Neural progenitor cell (in vitro differentiated cells): ENCODE measurements at regions not wholly inside any gene's neighbourhood (a gene's known extent, or its start where the extent isn't known, plus 50 kb on each side); places are given as distances from the start of the nearest gene placed in this dataset.

Experiments
- DNase-seq: peaks from one replicate; pipeline ENCODE4 v3.0.0-alpha.2; 2016; ENCODE audit warnings: low spot score
- H2AFZ ChIP-seq: fragments of 200-600 bp; sonication (generic); replicated peaks from 2 replicates; pipeline ENCODE4 v1.6.1; 2016; ENCODE audit warnings: antibody characterized with exemption
- H3F3A ChIP-seq: fragments of 200-600 bp; sonication (generic); 2 replicates; pipeline ENCODE4 v1.6.1; 2016; ENCODE audit warnings: antibody characterized with exemption, low read depth
- H3K27ac ChIP-seq: fragments of 200-600 bp; sonication (generic); 2 replicates; pipeline ENCODE4 v1.5.1; 2016; ENCODE audit warnings: mild to moderate bottlenecking
- H3K27me3 ChIP-seq: fragments of 200-600 bp; sonication (generic); 2 replicates; pipeline ENCODE4 v1.6.1; 2016; ENCODE audit warnings: mild to moderate bottlenecking, moderate library complexity
- H3K36me3 ChIP-seq: fragments of 200-600 bp; sonication (generic); 2 replicates; pipeline ENCODE4 v1.5.1; 2016
- H3K4me1 ChIP-seq: fragments of 200-600 bp; sonication (generic); 2 replicates; pipeline ENCODE4 v1.6.1; 2016; ENCODE audit warnings: mixed run types
- H3K4me2 ChIP-seq: fragments of 200-600 bp; sonication (generic); 2 replicates; pipeline ENCODE4 v1.6.1; 2016
- H3K4me3 ChIP-seq: fragments of 200-600 bp; sonication (generic); 2 replicates; pipeline ENCODE4 v1.5.1; 2016
- H3K79me2 ChIP-seq: fragments of 200-600 bp; sonication (generic); 2 replicates; pipeline ENCODE4 v1.6.1; 2016; ENCODE audit warnings: low read depth
- H3K9ac ChIP-seq: fragments of 200-600 bp; sonication (generic); 2 replicates; pipeline ENCODE4 v1.6.1; 2016
- H3K9me3 ChIP-seq: fragments of 200-600 bp; sonication (generic); 2 replicates; pipeline ENCODE4 v1.5.1; 2016; ENCODE audit warnings: low read depth
- H4K20me1 ChIP-seq: fragments of 200-600 bp; sonication (generic); 2 replicates; pipeline ENCODE4 v1.6.1; 2016; ENCODE audit warnings: low read depth
- H3K27ac Mint-ChIP-seq: 3 replicates; pipeline ENCODE4 v1.8.0; 2021; ENCODE audit warnings: mixed read lengths
- H3K27me3 Mint-ChIP-seq: 2 replicates; pipeline ENCODE4 v1.8.0; 2022; ENCODE audit warnings: low read depth, mild to moderate bottlenecking, inconsistent platforms, moderate library complexity, mixed read lengths; ENCODE audit not compliant: insufficient read depth
- H3K36me3 Mint-ChIP-seq: 3 replicates; pipeline ENCODE4 v1.8.0; 2021; ENCODE audit warnings: mixed read lengths
- H3K4me1 Mint-ChIP-seq: 3 replicates; pipeline ENCODE4 v1.8.0; 2021; ENCODE audit warnings: mixed read lengths
- H3K4me3 Mint-ChIP-seq: 3 replicates; pipeline ENCODE4 v1.8.0; 2021; ENCODE audit warnings: mild to moderate bottlenecking, moderate library complexity, mixed read lengths
- H3K9me3 Mint-ChIP-seq: 3 replicates; pipeline ENCODE4 v1.8.0; 2020; ENCODE audit warnings: mixed read lengths
- EZH2 ChIP-seq: fragments of 200-600 bp; sonication (generic); IDR thresholded peaks from 2 replicates; pipeline ENCODE4 v1.6.1; 2017; ENCODE audit warnings: antibody characterized with exemption, mild to moderate bottlenecking, moderate library complexity
- EZH2phosphoT487 ChIP-seq: fragments of 200-600 bp; sonication (generic); IDR thresholded peaks from 2 replicates; pipeline ENCODE4 v1.6.1; 2017; ENCODE audit warnings: antibody characterized with exemption
- TF ChIP-seq, protein P1 (sequence below): fragments of 200-600 bp; sonication (generic); IDR thresholded peaks from 2 replicates; pipeline ENCODE4 v1.5.1; 2017; ENCODE audit warnings: antibody characterized with exemption, mild to moderate bottlenecking

DNA sequence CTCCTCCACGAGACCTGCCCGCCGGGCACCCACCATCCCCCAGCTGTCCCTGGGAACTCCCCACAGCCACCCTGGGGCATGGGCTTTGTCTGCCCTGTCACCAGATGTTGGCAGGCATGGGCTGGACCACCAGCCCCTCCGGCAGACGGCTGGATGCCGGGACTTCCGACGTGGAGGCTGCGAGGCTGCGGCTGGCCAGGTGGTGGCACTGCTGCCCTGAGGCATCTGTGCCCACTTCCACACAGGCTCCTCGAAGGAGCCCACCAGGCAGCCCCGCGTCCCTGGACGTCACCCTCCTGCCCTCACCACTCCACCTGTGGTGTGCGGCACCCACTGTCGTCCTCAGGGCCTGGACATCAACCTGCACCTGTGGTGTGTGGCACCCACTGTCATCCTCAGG is 319.9 kb upstream of the SALL3 start:
- Histone ChIP-seq H3K27me3 (no peaks in the 10 kb centered on the region), H3K27ac (no peak overlapping the region), H3F3A (no peaks in the 10 kb centered on the region), H2AFZ (no peak overlapping the region), H3K4me3 (no peak overlapping the region), H3K36me3 (no peaks in the 10 kb centered on the region), H3K9me3 (no peaks in the 10 kb centered on the region), H4K20me1 (no peaks in the 10 kb centered on the region), H3K4me2 (no peak overlapping the region), H3K79me2 (no peaks in the 10 kb centered on the region), H3K9ac (no peak overlapping the region), H3K4me1 (no peaks in the 10 kb centered on the region)
- H3K9me3 Mint-ChIP-seq = peaks cover 31% of the 10 kb centered on the region
- DNase-seq = peak; percentile 67
- peaks cover 1% of the 10 kb centered on the region for H3K36me3 Mint-ChIP-seq
- TF ChIP-seq, protein P1, sequence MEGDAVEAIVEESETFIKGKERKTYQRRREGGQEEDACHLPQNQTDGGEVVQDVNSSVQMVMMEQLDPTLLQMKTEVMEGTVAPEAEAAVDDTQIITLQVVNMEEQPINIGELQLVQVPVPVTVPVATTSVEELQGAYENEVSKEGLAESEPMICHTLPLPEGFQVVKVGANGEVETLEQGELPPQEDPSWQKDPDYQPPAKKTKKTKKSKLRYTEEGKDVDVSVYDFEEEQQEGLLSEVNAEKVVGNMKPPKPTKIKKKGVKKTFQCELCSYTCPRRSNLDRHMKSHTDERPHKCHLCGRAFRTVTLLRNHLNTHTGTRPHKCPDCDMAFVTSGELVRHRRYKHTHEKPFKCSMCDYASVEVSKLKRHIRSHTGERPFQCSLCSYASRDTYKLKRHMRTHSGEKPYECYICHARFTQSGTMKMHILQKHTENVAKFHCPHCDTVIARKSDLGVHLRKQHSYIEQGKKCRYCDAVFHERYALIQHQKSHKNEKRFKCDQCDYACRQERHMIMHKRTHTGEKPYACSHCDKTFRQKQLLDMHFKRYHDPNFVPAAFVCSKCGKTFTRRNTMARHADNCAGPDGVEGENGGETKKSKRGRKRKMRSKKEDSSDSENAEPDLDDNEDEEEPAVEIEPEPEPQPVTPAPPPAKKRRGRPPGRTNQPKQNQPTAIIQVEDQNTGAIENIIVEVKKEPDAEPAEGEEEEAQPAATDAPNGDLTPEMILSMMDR = peak; percentile 75
- TF ChIP-seq EZH2phosphoT487 = no peak
- TF ChIP-seq EZH2 = no peak
- H3K4me1 Mint-ChIP-seq = no peaks in the 10 kb centered on the region
- no peak overlapping the region for H3K27ac Mint-ChIP-seq
- peaks cover 12% of the 10 kb centered on the region for H3K27me3 Mint-ChIP-seq
- no peak overlapping the region for H3K4me3 Mint-ChIP-seq

DNA sequence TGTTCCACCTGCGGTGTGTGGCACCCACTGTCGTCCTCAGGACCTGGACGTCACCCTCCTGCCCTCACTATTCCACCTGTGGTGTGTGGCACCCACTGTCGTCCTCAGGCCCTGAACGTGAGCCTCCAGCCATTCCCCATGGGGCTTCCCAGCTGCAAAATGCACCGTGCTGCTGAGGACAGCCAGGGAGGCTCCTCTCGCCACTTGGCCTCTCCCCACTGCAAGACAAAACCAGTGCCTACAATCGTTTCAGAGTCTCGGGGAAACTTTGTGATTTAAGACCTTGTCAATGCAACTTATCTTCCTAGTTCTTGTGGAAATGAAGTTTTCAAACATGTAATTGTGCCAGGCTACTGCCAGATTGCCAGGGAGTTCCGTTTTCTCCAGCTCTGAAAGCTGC is 319.3 kb upstream of the SALL3 start:
- no peak overlapping the region for H3K27ac Mint-ChIP-seq
- no peak overlapping the region for H3K9ac ChIP-seq
- H3F3A ChIP-seq = no peaks in the 10 kb centered on the region
- no peaks in the 10 kb centered on the region for H3K79me2 ChIP-seq
- H3K36me3 ChIP-seq = no peaks in the 10 kb centered on the region
- H3K36me3 Mint-ChIP-seq = peaks cover 1% of the 10 kb centered on the region
- H3K27ac ChIP-seq = no peak overlapping the region
- no peaks in the 10 kb centered on the region for H4K20me1 ChIP-seq
- TF ChIP-seq, protein P1 = no peak
- TF ChIP-seq EZH2 (no peak), EZH2phosphoT487 (no peak)
- DNase-seq = no peak
- H3K27me3 ChIP-seq = no peaks in the 10 kb centered on the region
- H3K4me1 ChIP-seq = no peaks in the 10 kb centered on the region
- H3K4me1 Mint-ChIP-seq = no peaks in the 10 kb centered on the region
- no peak overlapping the region for H3K4me3 ChIP-seq
- no peak overlapping the region for H3K4me3 Mint-ChIP-seq
- H3K9me3 Mint-ChIP-seq = peaks cover 28% of the 10 kb centered on the region
- H2AFZ ChIP-seq = no peak overlapping the region
- H3K4me2 ChIP-seq = no peak overlapping the region
- no peaks in the 10 kb centered on the region for H3K9me3 ChIP-seq
- H3K27me3 Mint-ChIP-seq = peaks cover 12% of the 10 kb centered on the region

DNA sequence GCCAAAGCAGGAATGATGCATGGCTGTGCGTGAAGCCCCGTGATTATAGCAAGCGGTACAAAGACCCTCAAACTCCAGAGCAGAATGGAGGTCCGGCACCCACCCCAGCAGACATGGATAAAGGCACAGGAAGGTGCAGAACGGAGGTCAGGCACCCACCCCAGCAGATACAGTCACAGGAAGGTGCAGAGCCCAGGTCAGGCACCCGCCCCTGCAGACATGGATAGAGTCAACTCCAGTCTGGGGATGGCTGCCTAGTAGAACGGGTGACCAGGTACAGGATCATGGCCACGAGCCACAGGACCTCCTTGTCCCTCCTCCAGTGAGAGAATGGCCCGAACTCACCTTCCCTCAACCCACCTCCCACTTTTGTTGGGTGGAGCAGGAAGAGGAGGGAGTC is 318.3 kb upstream of the SALL3 start:
- no peaks in the 10 kb centered on the region for H3F3A ChIP-seq
- no peak for DNase-seq
- no peak overlapping the region for H2AFZ ChIP-seq
- H3K27ac ChIP-seq = no peak overlapping the region
- Mint-ChIP-seq H3K27me3 (peaks cover 9% of the 10 kb centered on the region), H3K36me3 (no peaks in the 10 kb centered on the region), H3K4me1 (no peaks in the 10 kb centered on the region), H3K4me3 (no peak overlapping the region), H3K9me3 (peaks cover 18% of the 10 kb centered on the region), H3K27ac (no peak overlapping the region)
- no peaks in the 10 kb centered on the region for H3K27me3 ChIP-seq
- no peaks in the 10 kb centered on the region for H3K79me2 ChIP-seq
- no peak for TF ChIP-seq EZH2
- H3K4me3 ChIP-seq = no peak overlapping the region
- no peak overlapping the region for H3K4me2 ChIP-seq
- H3K4me1 ChIP-seq = no peaks in the 10 kb centered on the region
- no peaks in the 10 kb centered on the region for H3K36me3 ChIP-seq
- H3K9ac ChIP-seq = no peak overlapping the region
- no peaks in the 10 kb centered on the region for H4K20me1 ChIP-seq
- no peaks in the 10 kb centered on the region for H3K9me3 ChIP-seq

DNA sequence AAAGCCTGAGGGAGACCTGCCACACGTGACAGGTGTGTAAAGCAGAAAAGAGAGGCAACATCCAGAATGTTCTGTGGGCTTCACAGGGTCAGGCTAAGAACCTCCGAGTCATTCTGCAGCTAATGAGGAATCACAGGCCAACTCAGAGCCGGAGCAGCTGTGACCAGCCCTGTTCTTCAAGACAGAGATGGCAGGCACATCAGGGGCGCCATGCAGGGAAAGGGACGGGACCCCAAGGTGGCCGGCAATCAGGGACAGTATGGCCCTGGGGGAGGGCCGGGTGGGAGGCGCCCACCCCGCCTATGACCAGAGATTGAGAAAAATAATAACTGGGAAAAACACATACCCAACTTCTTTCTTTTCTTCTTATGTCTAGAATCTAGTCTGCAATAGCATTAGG is 316.7 kb upstream of the SALL3 start:
- H3K79me2 ChIP-seq = no peaks in the 10 kb centered on the region
- H3K9me3 Mint-ChIP-seq = peaks cover 7% of the 10 kb centered on the region
- H3K9me3 ChIP-seq = no peaks in the 10 kb centered on the region
- no peaks in the 10 kb centered on the region for H3K27me3 ChIP-seq
- H3K36me3 Mint-ChIP-seq = no peaks in the 10 kb centered on the region
- no peaks in the 10 kb centered on the region for H3K36me3 ChIP-seq
- TF ChIP-seq EZH2 (no peak), EZH2phosphoT487 (no peak)
- TF ChIP-seq, protein P1 = no peak
- H3K4me3 ChIP-seq = no peak overlapping the region
- no peak overlapping the region for H3K27ac ChIP-seq
- H3K27me3 Mint-ChIP-seq = peaks cover 7% of the 10 kb centered on the region
- no peaks in the 10 kb centered on the region for H3K4me1 Mint-ChIP-seq
- no peak overlapping the region for H2AFZ ChIP-seq
- H3K4me3 Mint-ChIP-seq = no peak overlapping the region
- no peak overlapping the region for H3K4me2 ChIP-seq
- no peaks in the 10 kb centered on the region for H3K4me1 ChIP-seq
- H3K27ac Mint-ChIP-seq = no peak overlapping the region
- DNase-seq = no peak
- no peaks in the 10 kb centered on the region for H3F3A ChIP-seq
- no peaks in the 10 kb centered on the region for H4K20me1 ChIP-seq
- no peak overlapping the region for H3K9ac ChIP-seq
